Activated T-cell treated with anti-CD3 and anti-CD28 coated beads, Interleukin-2, amount 50 U/mL, for 72 hours (primary cell): ENCODE measurements at regions not wholly inside any gene's neighbourhood (a gene's known extent, or its start where the extent isn't known, plus 50 kb on each side); places are given as distances from the start of the nearest gene placed in this dataset.
A peak's percentile ranks its signal among the peaks of the same experiment; 100 is the strongest.

ENCODE experiments used
- ATAC-seq, 2 donors: fragments of 150-1000 bp; cut with Tn5 transposase; replicated peaks in 1 of 2; 2 replicates each; pipeline ENCODE4 v1.10.0; 2021; ENCODE audit warnings: moderate library complexity in 2 of 2, mild to moderate bottlenecking in 1 of 2
- DNase-seq, 2 donors: peaks; one replicate each; pipeline ENCODE4 v3.0.0; 2021 to 2022; ENCODE audit warnings: mixed read lengths in 1 of 2
- H3K27ac Mint-ChIP-seq: one replicate; pipeline ENCODE4 v1.8.0; 2022; ENCODE audit warnings: mild to moderate bottlenecking, moderate library complexity, mixed read lengths
- H3K27me3 Mint-ChIP-seq: one replicate; pipeline ENCODE4 v1.8.0; 2022; ENCODE audit warnings: low read depth, mixed read lengths
- H3K36me3 Mint-ChIP-seq, 2 donors: one replicate each; pipeline ENCODE4 v1.8.0; 2022; ENCODE audit warnings: mixed read lengths in 2 of 2, mild to moderate bottlenecking in 1 of 2; ENCODE audit not compliant: insufficient read depth in 2 of 2
- H3K4me1 Mint-ChIP-seq: one replicate; pipeline ENCODE4 v1.8.0; 2022; ENCODE audit warnings: low read depth, mixed read lengths
- H3K4me3 Mint-ChIP-seq, 2 donors: one replicate each; pipeline ENCODE4 v1.8.0; 2022; ENCODE audit warnings: mild to moderate bottlenecking in 2 of 2, mixed read lengths in 2 of 2, moderate library complexity in 2 of 2
- H3K9me3 Mint-ChIP-seq, 2 donors: one replicate each; pipeline ENCODE4 v1.8.0; 2022; ENCODE audit warnings: mixed read lengths in 2 of 2

- Mint-ChIP-seq H3K36me3 (peaks cover 7 to 16% of the 10 kb centered on the region in 2 donors), H3K4me1 (no peaks in the 10 kb centered on the region), H3K9me3 (peaks cover 14 to 16% of the 10 kb centered on the region in 2 donors), H3K4me3 (no peak overlapping the region), H3K27me3 (no peaks in the 10 kb centered on the region), H3K27ac (no peak overlapping the region)
- no peak for ATAC-seq
- no peak for DNase-seq
Measured at GRCh38 chr19:23855676-23856075, 59.0 kb upstream of the ZNF726 start.

GRCh38 chr19:23851966-23852365, 62.7 kb upstream of the ZNF726 start:
- no peak for DNase-seq
- no peaks in the 10 kb centered on the region for H3K4me1 Mint-ChIP-seq
- no peak for ATAC-seq
- H3K9me3 Mint-ChIP-seq: peaks cover 17 to 26% of the 10 kb centered on the region in 2 donors
- no peak overlapping the region for H3K27ac Mint-ChIP-seq
- H3K4me3 Mint-ChIP-seq: no peak overlapping the region
- H3K36me3 Mint-ChIP-seq: peaks cover 12 to 19% of the 10 kb centered on the region in 2 donors
- H3K27me3 Mint-ChIP-seq: no peaks in the 10 kb centered on the region

GRCh38 chr19:23832717-23833327, 74.1 kb upstream of the ZNF681 start:
- no peak overlapping the region for H3K27ac Mint-ChIP-seq
- ATAC-seq: no peak
- peaks cover 19 to 22% of the 10 kb centered on the region in 2 donors for H3K9me3 Mint-ChIP-seq

GRCh38 chr19:23823952-23824389, 65.3 kb upstream of the ZNF681 start:
- no peaks in the 10 kb centered on the region for H3K4me1 Mint-ChIP-seq
- no peaks in the 10 kb centered on the region for H3K27me3 Mint-ChIP-seq
- H3K36me3 Mint-ChIP-seq: peaks cover 17 to 29% of the 10 kb centered on the region in 2 donors
- H3K27ac Mint-ChIP-seq: no peak overlapping the region
- H3K4me3 Mint-ChIP-seq: no peak overlapping the region
- DNase-seq (peak; percentile 10 to 26), ATAC-seq (peak; percentile 54 to 71)
- peaks cover 16 to 18% of the 10 kb centered on the region in 2 donors for H3K9me3 Mint-ChIP-seq

More at GRCh38 chr19:23832717-23833327, 74.1 kb upstream of the ZNF681 start:
- Mint-ChIP-seq H3K4me3 (no peak overlapping the region), H3K4me1 (no peaks in the 10 kb centered on the region), H3K36me3 (peaks cover 22 to 35% of the 10 kb centered on the region in 2 donors), H3K27me3 (no peaks in the 10 kb centered on the region)
- DNase-seq: no peak

- ATAC-seq (no peak), DNase-seq (no peak)
- peaks cover 14 to 18% of the 10 kb centered on the region in 2 donors for H3K9me3 Mint-ChIP-seq
- no peaks in the 10 kb centered on the region for H3K4me1 Mint-ChIP-seq
- H3K4me3 Mint-ChIP-seq: no peak overlapping the region
- H3K27ac Mint-ChIP-seq: no peak overlapping the region
- peaks cover 17 to 29% of the 10 kb centered on the region in 2 donors for H3K36me3 Mint-ChIP-seq
- no peaks in the 10 kb centered on the region for H3K27me3 Mint-ChIP-seq
Measured at GRCh38 chr19:23822735-23823134, 64.0 kb upstream of the ZNF681 start.

GRCh38 chr19:23817519-23817918, 58.8 kb upstream of the ZNF681 start:
- Mint-ChIP-seq H3K4me3 (no peak overlapping the region), H3K36me3 (peaks cover 7 to 8% of the 10 kb centered on the region in 2 donors), H3K4me1 (no peaks in the 10 kb centered on the region), H3K27me3 (no peaks in the 10 kb centered on the region), H3K9me3 (peaks cover 7 to 8% of the 10 kb centered on the region in 2 donors), H3K27ac (no peak overlapping the region)
- ATAC-seq (peak in 1 of 2 donors; percentile 45), DNase-seq (peak; percentile 26 to 38)

- Mint-ChIP-seq H3K36me3 (peaks cover 4 to 7% of the 10 kb centered on the region in 2 donors), H3K4me1 (no peaks in the 10 kb centered on the region), H3K9me3 (peaks cover 0 to 2% of the 10 kb centered on the region in 2 donors), H3K4me3 (no peak overlapping the region), H3K27me3 (no peaks in the 10 kb centered on the region), H3K27ac (no peak overlapping the region)
- no peak for DNase-seq
- no peak for ATAC-seq
Measured at GRCh38 chr19:23810496-23810895, 51.8 kb upstream of the ZNF681 start.
